Choroid plexus epithelial cell (primary cell): ENCODE measurements at regions not wholly inside any gene's neighbourhood (a gene's known extent, or its start where the extent isn't known, plus 50 kb on each side); places are given as distances from the start of the nearest gene placed in this dataset.
A peak's percentile ranks its signal among the peaks of the same experiment; 100 is the strongest.

Source experiments
- DNase-seq: peaks from one replicate; pipeline ENCODE4 v3.0.0-alpha.2; 2010; ENCODE audit warnings: low read depth
- H3K4me3 ChIP-seq: 2 replicates; pipeline ENCODE4 v1.5.1; 2011; ENCODE audit warnings: low read depth, mild to moderate bottlenecking, control low read depth, low read length, moderate library complexity
- CTCF ChIP-seq: conservative IDR thresholded peaks from 2 replicates; pipeline ENCODE4 v1.5.1; 2011; ENCODE audit warnings: low read depth, mild to moderate bottlenecking, control low read depth, inconsistent platforms, low read length, moderate library complexity

- no peak for TF ChIP-seq CTCF
- no peak overlapping the region for H3K4me3 ChIP-seq
- DNase-seq: no peak
Measured at GRCh38 chr2:83862600-83862999, 596.5 kb downstream of the SUCLG1 start.

GRCh38 chr2:83860320-83860719 lies 598.8 kb downstream of the SUCLG1 start:
- no peak for DNase-seq
- no peak for TF ChIP-seq CTCF

GRCh38 chr2:83859553-83859952 lies 599.5 kb downstream of the SUCLG1 start:
- no peak overlapping the region for H3K4me3 ChIP-seq
- DNase-seq: no peak
- TF ChIP-seq CTCF: no peak

More at GRCh38 chr2:83860320-83860719, 598.8 kb downstream of the SUCLG1 start:
- no peak overlapping the region for H3K4me3 ChIP-seq

- no peak for DNase-seq
- TF ChIP-seq CTCF: no peak
Measured at GRCh38 chr2:83851066-83851465, 608.0 kb downstream of the SUCLG1 start.

GRCh38 chr2:83850071-83850725 lies 608.9 kb downstream of the SUCLG1 start:
- no peak for TF ChIP-seq CTCF
- DNase-seq: peak; percentile 9

More at GRCh38 chr2:83851066-83851465, 608.0 kb downstream of the SUCLG1 start:
- H3K4me3 ChIP-seq: no peak overlapping the region

GRCh38 chr2:83844490-83844889 lies 614.6 kb downstream of the SUCLG1 start:
- DNase-seq: no peak
- no peak overlapping the region for H3K4me3 ChIP-seq
- no peak for TF ChIP-seq CTCF

More at GRCh38 chr2:83850071-83850725, 608.9 kb downstream of the SUCLG1 start:
- H3K4me3 ChIP-seq: no peak overlapping the region

GRCh38 chr2:83842421-83842820 lies 616.7 kb downstream of the SUCLG1 start:
- no peak for DNase-seq
- H3K4me3 ChIP-seq: no peak overlapping the region
- no peak for TF ChIP-seq CTCF
